COLO829 (cell line): ENCODE measurements at regions not wholly inside any gene's neighbourhood (a gene's known extent, or its start where the extent isn't known, plus 50 kb on each side); places are given as distances from the start of the nearest gene placed in this dataset.
"Not testable (repeated sequence)": the region's sequence is repeated elsewhere in the genome, so short reads cannot be mapped to it uniquely, and the experiment has no call there.

ENCODE experiments used
- DNase-seq: peaks from one replicate; pipeline ENCODE4 v3.0.0; 2012; ENCODE audit warnings: low spot score

DNA sequence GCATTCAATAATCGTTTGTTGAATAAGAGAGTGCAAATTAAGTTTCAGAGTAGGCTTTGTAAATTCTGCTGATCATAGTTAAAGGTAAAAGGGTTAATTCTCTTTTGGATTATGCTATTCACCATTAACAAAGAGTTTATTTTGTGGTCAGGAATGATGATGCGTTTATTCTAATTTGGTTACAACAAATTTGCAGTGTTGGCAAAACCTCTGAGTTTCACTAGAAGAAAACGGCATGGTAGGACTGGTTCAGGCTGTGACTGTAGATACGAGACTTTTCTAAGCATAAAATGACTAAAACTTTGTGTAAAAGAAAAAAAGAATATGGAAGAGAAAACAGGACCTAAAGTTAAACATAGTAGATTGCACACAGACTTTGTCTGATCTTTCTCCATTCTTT is 234.7 kb downstream of the TLR4 start:
- DNase-seq = no peak

DNA sequence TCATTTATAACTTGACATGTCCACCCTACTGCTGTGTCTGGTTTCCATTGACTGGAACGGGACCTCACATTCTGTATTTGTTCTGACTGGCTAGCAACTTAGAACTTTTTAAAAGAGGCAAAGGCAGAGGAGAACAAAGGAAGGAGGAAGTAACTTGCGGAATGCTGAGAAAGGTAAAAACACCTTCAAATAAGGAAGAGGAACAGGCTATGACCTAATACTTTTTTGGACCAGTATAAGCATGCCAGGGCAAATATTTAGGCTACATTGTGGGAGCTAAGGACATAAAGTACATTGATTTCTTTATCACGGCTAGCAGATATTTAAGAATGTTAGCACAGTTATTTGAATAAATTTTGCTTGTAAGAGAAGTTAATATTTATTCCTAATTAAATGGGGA is 240.5 kb downstream of the TLR4 start:
- DNase-seq = not testable (repeated sequence)

GRCh38 chr9:117945286-117945685 is 241.1 kb downstream of the TLR4 start:
- DNase-seq = no peak

- no peak for DNase-seq
These were observed 246.9 kb downstream of the TLR4 start for GRCh38 chr9:117951127-117951526.

DNA sequence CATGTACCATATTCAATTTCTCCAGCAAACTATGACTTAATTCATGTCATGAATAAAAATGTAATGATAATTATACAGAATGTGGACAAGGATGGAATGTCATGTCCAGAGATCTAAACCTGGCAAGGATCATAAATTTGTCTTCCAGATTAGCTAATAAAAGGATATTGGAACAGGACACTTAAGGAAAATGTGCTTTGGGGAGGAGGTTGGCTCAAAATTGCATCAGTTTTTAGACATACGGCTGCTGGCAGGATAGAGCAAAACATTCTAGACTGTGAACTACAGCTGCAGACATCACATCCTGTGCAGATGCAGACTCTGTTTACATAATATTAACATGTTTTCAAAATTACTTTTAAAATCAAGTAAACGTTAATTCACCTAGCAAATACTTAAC is 248.4 kb downstream of the TLR4 start:
- DNase-seq = no peak

- no peak for DNase-seq
These were observed 253.1 kb downstream of the TLR4 start for GRCh38 chr9:117957267-117957666.

- DNase-seq = no peak
These were observed 254.5 kb downstream of the TLR4 start for GRCh38 chr9:117958726-117959125.

GRCh38 chr9:117963493-117964090 is 259.4 kb downstream of the TLR4 start:
- no peak for DNase-seq

GRCh38 chr9:117970276-117971050 is 266.3 kb downstream of the TLR4 start:
- no peak for DNase-seq

- no peak for DNase-seq
These were observed 269.9 kb downstream of the TLR4 start for GRCh38 chr9:117974108-117974507.

GRCh38 chr9:117979914-117980313 is 275.7 kb downstream of the TLR4 start:
- no peak for DNase-seq

DNA sequence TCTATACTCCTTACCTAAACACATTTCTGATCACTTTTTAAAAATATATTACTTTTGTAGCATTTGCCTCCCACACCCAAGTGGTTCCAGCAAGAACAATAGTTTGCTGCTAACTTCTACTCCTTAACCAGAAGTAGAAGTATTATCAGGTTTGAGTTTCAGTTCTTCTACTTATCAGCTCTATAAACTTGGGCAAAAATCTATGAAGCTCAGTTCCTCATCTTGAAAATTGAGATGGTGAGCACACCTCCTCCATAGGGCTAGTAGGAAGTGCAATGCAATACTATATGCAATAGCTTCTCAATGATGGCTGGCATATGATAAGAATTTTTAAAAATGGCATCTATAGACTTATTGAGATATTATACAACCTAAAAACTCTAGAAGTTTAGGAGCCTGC is 283.7 kb downstream of the TLR4 start:
- DNase-seq = no peak

- DNase-seq = no peak
These were observed 287.8 kb downstream of the TLR4 start for GRCh38 chr9:117992006-117992405.

DNA sequence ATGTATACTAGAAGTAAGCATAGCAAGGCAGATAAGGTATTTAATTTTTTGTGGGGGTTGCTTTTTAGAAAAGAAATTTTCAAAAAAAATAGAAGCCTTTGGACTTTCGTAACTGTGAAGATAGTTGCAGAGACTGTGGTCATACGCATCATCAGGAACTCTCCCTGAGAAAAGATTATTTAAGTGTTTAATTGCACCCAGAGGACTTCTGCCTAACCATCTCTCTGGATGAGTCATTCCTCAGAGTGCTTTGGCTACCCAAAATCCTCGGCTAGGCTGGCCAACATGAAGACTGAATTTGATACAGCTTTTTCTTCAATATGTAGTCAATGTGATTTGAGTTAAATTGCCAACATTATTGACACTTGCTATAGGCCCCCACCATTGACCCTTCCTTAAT is 296.4 kb downstream of the TLR4 start:
- DNase-seq = no peak

DNA sequence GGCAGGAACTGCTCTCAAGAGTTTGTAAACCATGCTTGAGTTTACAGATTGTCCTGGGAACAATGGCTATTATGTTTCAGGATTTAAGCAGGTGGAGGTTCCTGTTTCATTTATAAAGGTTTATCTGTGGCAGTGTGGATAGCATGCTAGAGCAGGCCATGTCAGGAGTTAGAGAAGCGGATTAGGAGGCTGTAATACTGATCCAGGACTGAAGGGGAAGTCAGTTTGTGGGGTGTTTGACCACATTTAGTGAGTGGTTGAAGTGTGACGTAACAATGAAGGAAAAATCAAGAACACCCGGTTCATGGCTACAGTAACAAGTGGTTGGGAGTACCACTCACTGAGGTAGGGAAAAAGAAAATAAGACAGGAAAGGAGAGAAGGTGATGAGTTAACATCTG is 299.0 kb downstream of the TLR4 start:
- DNase-seq = no peak

- DNase-seq = no peak
These were observed 304.0 kb downstream of the TLR4 start for GRCh38 chr9:118008246-118008645.

DNA sequence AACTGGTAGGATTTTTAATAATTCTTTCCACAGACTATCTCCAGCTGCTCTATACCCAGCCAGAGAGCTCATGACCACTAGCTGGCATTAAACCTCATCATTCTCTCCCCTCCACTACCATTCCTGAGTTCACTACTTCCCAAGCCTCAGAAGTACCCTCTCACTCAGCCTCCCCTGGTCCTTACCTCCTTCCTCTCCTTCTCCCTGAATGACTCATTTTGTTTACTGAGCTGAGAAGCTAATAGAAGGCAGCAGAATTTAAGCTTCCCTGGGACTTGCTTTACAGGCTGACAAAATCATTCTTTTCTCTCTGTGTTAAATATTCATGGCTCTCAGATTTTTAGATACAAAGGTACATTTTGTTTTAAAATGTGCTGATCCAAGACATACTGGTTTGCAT is 305.4 kb downstream of the TLR4 start:
- no peak for DNase-seq

- no peak for DNase-seq
These were observed 313.5 kb downstream of the TLR4 start for GRCh38 chr9:118017607-118018122.

DNA sequence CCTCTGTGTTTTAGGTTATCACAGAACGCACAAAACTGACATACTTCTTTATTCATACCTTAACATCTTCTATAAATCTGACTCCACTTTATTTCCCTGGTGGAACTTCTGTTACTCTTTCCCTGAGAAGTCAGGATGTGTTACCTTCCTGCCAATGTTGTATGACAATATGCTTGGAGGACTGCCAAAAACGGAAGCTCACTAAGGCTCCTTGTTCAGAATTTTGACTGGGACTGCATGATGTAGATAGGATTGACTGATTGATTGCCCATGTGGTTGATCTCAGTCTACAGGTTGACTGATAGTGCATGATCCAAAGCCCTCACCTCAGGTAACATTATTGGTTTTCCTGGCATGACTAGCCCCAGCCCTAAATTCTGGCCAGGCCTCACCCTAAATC is 319.4 kb downstream of the TLR4 start:
- DNase-seq = no peak

DNA sequence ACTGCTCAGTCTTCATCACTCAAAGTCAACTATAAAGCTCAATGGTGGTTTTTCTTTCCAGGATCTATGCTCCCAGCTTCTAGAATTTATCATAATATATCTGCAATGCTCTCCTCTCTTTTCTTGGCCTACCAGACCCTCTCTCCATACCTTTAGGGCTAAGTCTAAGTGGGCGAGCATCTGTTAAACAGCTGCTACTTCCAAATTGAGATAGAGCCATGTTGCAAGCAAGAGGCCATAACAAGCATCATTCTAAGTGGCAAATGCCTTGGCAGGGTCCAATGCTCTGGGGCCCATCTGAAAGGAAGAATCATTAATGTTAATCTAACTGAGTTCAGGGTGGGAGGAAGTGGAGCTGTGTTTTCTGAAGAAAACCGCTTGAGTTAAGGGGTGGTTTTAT is 324.0 kb downstream of the TLR4 start:
- no peak for DNase-seq

- DNase-seq = no peak
These were observed 325.2 kb downstream of the TLR4 start for GRCh38 chr9:118029425-118029824.

GRCh38 chr9:118034701-118035100 is 330.5 kb downstream of the TLR4 start:
- DNase-seq = no peak

GRCh38 chr9:118038713-118039112 is 334.5 kb downstream of the TLR4 start:
- DNase-seq = no peak

GRCh38 chr9:118058227-118058626 is 354.0 kb downstream of the TLR4 start:
- no peak for DNase-seq
